HG03432 (cell line): ENCODE measurements at regions not wholly inside any gene's neighbourhood (a gene's known extent, or its start where the extent isn't known, plus 50 kb on each side); places are given as distances from the start of the nearest gene placed in this dataset.
A peak's percentile ranks its signal among the peaks of the same experiment; 100 is the strongest.

ENCODE experiments used
- ATAC-seq: cut with Tn5 transposase; IDR thresholded peaks from one replicate; pipeline ENCODE4 v1.9.1; 2021; ENCODE audit warnings: mild to moderate bottlenecking, moderate library complexity; ENCODE audit not compliant: unreplicated experiment

DNA sequence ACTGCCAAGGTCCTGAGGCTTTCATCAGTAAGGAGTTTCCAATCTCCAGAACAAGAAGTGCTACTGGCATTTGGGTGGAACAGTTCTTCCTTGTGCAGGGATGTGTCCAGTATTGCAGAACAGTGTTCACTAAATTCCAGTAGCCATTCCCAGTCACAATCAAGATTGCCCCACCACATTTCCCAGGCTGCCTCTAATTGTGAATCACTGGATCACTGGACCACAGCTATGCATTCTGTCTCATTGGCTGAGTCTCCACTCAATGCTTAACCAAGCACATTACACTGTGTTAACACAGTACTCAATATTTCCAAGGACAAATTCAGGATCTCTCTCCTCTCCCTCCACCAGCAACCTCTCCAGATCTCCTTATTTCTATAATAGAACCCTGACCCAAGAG is 160.2 kb upstream of the CCDC150 start:
- ATAC-seq, result no peak

DNA sequence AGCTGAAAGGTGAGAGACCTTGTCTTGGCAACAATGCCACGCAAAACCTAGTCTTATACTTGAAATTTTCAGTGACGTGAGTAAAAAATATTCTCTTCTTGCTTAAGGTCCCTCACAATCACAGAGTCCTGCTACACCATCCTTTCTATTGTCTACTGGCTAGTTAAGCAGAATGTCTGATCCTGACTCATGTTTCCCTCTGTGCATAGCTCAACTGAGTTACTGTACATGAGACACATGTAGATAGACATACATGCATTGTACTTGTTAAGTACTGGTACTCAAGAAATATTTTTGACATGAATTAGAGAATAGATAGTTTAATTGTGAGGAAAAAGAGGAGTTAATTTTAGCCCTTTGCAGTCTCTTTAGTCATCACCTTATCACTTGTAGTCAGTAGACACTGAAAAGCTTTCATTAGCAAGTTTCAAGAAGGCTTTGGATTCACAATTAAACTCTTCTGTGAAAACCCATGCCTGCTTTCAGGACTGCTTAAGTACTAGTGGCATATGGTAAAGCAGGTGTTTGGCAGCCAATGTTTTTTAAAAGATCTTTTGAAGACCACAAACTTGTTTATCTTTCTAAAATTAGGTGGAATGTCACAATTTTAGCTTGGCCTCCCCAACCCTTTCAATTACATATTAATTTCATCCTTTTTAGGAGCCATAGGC is 158.7 kb upstream of the CCDC150 start:
- no peak for ATAC-seq

DNA sequence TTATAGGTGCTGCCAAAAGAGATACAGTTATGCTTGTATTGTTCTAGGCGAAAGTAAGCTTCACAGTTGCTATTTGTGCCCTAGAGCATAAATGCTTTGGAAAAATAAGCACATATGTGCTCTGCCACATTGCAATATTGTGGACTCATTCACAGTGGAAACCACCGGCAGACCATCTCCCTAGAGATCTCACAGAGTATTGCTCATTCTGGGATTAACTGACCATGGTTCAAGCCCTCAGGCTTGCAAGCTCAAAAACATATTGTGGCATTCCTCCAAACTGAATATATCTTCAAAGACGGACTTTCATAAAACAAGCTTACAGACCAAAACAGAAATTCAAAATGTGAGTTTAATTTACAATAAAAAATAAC is 158.2 kb upstream of the CCDC150 start:
- no peak for ATAC-seq

DNA sequence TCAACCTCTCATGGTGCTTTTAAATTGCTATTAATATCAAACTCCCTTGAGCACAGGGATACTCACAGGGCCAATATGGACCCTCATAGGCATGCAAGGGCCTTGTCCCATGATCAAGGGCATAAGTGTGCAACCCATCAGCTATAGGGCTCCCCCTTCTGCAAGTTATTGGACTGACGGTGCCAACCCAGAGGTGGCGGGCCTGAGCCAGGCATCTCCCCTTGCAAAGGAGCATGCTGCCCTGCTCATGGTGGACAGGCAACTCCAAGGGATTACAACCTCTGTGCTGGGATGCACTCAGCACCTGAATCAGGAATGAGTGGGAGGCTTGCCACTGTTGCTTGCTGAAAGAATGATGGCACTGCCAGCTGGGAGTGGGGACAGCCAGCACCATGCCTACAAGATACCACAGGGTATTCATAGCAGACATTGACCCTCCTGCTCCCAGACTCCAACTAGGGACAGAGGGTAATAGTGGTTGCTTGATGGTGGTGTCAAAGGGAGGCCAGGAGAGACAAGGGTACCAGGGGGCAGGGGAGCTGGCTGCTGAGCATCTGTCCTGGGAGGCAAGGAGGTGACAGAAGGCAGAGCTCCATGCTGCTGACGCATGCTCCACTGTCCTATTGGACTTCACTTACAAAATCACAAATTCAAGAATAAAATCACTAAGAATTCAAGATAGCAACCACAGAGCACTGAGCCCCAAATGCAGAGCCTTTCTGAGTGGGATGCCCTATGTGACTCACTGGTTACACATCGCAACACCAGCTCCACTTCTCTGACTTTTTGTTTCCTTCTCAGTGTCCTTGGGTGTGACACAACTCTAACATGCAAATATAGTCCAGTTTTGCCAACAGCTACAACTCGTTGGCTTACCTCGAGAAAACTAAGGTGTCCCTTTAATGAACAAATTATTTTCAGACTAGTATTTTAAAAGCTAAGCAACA is 157.1 kb upstream of the CCDC150 start:
- ATAC-seq, result no peak

DNA sequence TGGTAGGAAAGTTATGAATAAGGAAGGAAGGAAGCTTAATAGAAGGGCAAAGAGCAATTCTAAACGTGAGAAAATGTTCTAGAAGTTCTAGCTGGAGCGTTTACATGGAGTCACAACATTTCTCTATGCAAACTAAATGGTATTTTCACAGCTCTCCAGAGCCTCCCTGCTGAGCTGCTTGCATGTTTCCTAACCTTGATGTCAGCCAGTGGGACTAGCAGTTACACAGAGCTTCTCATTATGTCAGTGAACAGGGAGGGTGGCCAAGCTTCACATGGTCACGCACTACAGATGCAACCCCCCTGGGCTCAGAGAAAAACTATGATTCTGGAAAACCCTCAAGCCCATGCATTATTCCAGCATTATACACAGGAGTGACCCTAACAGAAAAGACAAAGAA is 153.4 kb upstream of the CCDC150 start:
- no peak for ATAC-seq

DNA sequence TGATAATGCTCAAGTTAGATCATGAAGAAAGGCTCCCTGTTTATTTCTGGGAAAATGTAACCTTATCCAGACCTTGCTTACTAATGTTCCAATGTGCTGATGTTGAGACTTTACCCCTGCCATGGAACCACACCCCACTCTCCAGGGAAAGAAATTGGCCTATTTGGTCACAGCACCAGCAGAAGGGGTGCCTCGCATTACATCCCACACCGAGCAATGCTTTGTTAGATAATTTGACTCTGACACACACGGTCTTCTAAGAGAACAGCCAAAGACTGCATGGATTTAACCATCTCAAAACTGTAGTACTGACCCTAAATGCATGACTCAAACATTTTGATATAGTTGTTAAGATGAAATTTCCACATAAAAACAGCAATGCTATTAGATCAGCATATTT is 152.1 kb upstream of the CCDC150 start:
- no peak for ATAC-seq

DNA sequence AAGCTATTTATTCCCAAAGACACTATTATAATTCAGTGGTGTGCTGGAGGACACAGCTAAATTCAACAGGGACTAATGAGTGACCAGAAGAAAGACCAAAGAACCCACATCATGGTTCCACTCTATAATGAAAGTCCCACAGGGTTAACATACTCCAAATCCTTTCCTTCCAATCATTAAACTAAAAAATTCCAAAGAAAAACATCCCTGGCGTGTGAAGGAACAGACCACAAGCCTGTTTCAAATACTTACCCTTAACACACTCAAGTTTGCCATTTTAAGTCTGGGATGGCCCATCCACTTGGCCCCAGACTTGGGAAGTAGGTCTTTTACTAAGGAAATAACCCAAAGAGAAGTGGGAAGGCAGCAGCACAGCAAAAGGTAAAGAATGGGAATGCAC is 150.1 kb upstream of the CCDC150 start:
- ATAC-seq, result no peak

DNA sequence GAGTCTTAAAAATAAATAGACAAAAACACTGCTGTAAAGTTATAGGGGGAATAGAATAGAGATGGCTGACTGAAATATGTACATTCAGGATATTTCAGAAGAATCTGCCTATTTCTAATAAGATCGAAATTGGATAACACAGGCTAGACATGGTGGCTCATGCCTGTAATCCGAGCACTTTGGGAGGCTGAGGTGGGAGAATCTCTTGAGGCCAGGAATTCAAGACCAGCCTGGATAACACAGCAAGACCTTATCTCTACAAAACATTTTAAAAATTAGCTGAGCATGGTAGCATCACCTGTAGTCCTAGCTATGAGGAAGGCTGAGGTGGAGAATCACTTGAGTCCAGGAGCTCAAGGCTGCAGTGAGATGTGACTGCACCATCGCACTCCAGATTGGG is 146.6 kb upstream of the CCDC150 start:
- ATAC-seq, result no peak

DNA sequence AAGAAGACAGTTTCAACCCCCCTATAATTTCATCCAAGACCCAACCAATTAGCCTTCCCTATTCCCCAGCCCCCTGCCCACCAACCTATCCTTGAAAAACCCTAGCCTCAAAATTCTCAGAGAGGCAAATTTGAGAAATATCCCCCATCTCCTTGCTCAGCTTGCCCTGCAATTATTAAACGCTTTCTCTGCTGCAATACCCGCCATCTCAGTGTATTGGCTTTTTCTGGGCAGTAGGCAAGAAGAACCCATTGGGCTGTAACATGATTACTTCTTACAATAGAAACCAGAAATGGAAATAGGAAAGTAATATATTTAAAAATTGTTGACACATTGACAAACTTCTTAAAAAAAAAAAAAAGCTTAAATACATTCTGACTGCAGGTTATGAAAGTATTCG is 140.6 kb upstream of the CCDC150 start:
- no peak for ATAC-seq

DNA sequence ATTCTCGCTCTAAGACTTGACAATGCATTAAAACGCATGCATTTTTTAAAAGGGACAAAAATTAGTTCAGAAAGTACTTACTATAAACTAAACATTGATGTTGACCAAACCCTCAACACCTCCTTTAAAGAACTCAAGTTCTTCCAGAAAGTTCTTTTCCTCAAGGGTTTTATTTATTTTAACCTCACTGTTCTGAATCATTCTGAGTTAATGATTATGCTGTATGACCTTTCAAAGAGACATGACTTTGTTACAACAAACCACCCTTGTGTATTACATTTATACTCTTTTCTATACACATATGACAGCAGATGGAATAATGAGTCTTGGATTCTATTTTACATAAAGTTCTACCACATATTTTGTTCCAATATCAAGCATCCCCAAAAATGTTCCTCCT is 139.8 kb upstream of the CCDC150 start:
- no peak for ATAC-seq

DNA sequence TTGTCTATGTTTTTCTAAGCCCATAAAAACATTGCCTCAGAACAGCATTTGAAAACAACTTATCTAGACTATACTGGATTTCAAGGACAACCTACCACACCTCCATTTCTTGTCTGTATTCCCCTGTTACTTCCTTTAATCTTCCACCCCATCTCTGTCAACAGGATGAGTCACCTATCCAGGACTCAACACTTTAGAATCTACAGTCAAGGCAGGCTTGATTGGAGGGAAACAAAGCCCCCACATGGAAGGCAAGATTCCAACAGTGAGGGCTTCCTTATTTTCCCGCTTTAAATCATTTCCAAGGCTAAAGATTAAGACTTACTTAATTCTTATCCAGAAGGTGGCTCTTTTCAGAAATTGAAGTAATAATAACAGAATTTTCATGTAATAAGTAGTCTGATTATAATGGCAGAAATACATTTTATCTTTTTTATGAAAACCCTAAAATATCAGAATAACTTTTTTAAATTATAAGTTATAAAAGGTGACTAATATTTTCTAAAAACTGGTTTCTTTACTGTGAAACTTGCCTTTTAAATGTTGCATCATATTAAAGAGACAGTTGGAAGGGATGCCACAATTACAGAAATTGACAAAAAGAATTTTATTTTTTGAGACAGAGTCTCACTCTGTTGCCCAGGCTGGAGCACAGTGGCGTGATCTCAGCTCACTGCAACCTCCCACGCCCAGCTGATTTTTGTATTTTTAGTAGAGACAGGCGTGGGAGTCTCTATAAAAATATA is 138.7 kb upstream of the CCDC150 start:
- no peak for ATAC-seq

DNA sequence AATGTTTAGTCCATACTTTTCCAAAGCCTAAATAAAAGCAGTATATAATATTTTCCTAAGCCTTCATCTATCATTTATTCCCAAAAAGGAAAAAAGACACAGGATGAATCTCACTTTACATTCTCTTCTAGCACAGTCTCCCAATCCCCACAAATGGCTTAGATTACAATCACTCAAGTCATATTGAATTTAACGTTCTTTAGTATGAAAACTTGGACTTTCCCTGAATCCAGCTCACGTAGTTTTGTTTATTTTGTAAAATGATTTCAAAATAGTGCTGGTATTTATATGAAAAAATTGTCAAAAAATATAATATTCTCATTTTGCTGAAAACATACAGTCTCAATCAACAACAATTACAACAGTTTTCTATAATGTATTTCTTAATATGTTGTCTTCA is 137.7 kb upstream of the CCDC150 start:
- no peak for ATAC-seq

DNA sequence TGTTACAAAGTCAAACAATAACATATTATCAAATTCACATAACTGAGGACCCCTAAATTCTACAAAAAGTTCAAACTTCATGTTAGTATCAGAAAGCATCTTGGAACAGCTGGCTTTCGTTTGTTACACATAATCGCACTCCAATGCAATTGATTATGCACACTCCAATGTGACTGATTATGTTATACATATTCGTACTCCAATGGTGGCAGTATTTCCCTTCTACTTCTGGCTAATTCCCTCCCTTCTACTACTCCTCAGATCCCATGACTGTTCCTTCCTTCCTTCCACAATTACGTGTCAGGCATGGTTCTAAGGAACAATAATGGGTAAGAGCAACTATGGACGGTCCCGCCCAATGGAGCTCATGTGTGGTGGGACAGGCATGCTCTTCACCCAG is 137.1 kb upstream of the CCDC150 start:
- no peak for ATAC-seq

DNA sequence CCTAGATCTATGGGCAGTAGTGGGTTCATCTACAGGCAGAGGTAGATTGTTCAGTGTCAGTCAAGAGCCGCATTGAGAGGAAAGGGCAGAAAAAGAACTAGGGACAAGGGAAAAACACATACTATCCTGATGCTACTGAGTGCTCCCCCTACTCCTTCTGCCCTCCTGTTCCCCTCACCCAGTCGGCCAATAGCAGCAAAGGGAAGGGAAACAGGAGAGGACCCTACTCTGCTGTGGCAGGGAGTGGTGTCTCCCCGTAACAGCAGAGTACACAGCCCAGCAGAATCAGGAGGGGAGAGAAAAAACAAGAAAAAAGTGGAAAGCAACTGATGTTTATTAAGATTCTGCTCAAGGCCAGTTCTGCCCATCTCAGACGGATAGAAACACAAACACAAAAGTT is 136.1 kb upstream of the CCDC150 start:
- ATAC-seq, result no peak

DNA sequence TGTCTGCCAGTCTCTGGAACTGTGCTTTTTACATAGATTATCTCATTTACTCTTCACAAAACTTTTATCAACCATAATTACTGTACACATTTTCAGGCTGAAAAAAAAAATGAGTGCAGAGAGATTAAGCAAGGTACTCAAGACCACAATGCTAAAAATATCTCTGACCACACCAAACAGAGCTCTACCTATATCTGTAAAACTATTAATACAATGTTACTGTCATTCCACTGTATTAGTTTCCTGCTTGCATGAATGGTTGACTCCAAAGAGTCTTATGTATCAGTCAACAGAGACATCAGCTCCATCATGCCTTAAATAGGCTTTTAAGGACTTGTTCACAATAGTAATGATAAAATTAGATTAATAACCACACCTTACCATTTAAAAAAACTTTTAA is 134.7 kb upstream of the CCDC150 start:
- peak; percentile 70 for ATAC-seq

DNA sequence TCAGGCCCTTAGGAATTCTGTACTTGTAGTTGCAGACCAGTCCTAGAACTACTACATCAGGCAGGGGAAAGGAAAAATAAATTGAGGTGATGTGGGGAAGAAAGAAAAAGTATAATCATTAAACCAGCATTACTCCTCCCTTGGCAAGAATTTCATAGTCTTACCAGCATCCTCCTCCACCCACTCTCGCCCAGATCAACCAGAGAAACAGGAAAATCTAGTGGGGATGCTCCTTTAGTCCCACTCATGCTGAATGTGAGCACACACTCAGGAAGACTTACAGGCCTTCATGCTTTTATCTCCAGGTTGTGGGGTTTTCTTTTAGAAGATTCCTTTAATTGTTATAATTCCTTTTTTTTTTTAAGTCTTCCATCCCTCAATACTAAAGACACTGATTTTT is 129.3 kb upstream of the CCDC150 start:
- no peak for ATAC-seq

DNA sequence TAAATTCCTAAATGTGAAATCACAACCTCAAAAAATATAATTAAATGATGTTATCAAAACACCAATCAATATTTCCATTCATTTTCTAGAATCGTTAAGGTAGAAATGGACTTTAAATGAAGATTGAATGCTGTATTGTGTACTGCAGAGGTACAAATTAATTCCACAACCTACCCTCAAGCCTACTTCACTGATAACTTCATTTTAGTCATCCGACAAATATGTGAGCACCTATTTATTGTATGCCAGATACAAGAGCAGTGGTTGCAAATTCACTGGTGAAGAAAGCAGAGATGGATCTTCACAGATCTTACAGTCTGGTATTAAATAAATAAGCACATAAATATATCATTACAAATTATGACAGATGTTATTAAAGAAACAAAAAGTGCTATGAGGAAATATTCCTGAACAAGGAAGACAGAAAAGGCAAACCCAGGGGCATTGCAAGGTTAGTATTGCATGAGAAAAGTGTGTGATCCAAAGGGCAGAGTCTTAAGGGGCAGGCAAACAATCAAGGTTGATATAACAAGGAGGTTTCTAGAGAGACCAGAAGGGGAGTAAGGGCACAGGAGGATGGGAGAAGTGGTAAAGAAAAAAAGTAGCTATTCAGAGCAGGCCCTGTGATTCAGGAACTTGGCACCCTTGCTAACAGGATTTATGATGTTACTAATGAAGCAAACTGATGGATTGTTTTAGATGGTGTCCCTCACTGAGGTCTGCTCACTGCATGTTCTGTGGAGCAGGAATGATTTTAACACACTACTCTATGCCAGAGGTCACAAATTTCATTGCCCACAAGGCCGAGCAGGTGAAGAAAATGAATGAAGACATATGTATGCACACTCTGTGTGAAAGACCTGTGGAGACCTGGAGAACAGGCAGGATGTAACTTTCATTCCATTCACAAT is 128.0 kb upstream of the CCDC150 start:
- ATAC-seq, result no peak

DNA sequence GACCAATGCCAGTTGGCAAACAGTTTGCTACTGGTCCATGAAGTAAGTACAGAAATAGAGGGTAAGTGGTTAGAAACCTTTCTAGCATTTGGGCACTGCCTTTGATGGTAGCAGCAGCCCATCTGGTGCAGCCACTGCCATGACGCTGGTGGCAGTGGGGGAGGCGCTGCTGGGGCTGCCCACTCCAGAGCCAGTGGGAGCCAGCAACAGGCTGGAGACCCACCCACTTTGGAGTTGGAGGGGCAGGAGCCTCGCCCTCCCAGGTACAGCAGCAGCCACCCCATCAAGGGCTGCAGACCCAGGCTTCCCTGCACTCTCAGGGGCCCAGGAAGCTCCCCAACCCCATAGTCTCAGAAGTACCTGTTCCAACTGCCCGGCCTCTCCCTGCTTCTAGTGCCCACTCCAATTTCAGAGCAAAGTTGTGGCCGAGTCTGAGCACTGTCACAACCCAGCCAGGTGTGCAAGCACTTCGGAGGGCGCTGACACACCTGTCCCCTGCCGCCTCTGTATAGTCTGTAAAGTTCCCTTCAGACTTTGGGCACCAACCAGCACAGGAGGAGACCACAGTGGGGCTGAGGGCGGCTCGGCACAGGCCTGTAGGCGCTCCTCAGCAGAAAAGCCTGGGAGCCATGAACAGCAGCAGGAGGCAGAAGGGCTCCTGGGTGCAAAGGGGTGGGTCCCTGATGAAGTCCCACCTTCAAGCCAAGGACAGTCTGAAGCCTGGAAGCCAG is 125.6 kb upstream of the CCDC150 start:
- no peak for ATAC-seq

DNA sequence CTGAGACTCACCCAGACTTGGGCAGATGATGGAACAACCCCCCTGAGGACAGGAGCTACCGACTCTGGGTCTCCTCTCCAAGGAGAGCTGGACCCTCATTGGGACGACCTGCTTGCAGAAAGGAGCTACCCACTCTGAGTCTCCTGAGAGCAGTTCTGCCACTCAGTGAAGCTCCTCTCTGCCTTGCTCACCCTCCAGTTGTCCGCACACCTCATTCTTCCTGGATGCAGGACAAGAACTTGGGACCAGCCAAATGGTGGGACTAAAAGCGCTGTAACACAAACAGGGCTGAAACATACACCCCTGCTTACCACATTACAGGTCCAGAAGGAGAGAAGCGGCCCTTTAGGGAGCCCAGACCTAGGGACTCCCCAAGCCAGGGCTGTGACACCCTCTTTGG is 124.9 kb upstream of the CCDC150 start:
- ATAC-seq, result no peak

DNA sequence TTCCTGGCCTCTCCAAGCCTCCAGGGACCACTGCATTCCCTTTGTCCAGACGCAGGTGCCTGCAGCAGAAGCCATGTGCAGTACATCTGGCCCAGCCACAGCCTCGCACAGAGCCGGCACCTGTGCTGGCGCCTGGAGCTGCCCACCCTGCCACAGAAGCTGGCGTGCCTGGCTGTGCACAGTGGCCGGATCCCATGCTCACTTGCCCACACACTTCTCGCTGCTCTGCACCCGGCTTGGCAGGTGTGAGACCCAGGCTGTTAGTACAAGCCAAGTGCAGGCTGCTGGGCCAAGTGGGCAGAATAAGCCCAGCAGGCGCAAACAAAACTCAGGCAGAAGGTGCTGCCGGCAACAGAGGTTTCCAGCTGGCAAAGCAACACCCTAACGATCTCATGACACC is 124.5 kb upstream of the CCDC150 start:
- ATAC-seq, result no peak
